Stimulated activated CD4-positive, alpha-beta T cell treated with anti-CD3 and anti-CD28 coated beads, Interleukin-1b, Interleukin-23, amount 100 ng/mL, for 1 hour (primary cell): ENCODE measurements at regions not wholly inside any gene's neighbourhood (a gene's known extent, or its start where the extent isn't known, plus 50 kb on each side); places are given as distances from the start of the nearest gene placed in this dataset.
"Not testable (repeated sequence)": the region's sequence is repeated elsewhere in the genome, so short reads cannot be mapped to it uniquely, and the experiment has no call there.

Experiments
- DNase-seq, 2 donors: peaks; one replicate each; pipeline ENCODE4 v3.0.0-alpha.2; 2020; ENCODE audit warnings: low read depth in 2 of 2

GRCh38 chr10:2891073-2891769 is 176.1 kb upstream of the PFKP start:
- no peak for DNase-seq

- DNase-seq, result no peak
These were observed 177.3 kb upstream of the PFKP start for GRCh38 chr10:2890093-2890492.

DNA sequence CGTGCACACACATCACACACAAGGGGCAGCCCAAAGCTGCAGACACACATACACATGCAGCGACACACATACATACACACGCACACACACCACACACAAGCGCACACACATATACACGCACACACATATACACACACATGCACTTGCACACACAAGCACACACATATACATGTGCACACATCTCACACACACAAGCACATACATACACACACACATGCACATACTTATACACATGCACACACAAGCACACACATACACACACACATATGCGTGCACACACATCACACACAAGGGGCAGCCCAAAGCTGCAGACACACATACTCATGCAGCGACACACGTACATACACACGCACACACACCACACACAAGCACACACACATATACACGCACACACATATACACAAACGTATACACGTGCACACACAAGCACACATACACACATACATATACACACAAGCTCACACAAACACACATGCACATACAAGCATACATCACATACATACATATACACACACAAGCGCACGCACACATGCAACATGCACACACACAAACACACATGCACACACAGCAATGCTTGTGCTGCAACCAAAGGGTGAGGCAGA is 178.8 kb upstream of the PFKP start:
- no peak for DNase-seq

- no peak for DNase-seq
These were observed 179.8 kb upstream of the PFKP start for GRCh38 chr10:2887391-2888070.

- no peak for DNase-seq
These were observed 180.7 kb upstream of the PFKP start for GRCh38 chr10:2886662-2887061.

DNA sequence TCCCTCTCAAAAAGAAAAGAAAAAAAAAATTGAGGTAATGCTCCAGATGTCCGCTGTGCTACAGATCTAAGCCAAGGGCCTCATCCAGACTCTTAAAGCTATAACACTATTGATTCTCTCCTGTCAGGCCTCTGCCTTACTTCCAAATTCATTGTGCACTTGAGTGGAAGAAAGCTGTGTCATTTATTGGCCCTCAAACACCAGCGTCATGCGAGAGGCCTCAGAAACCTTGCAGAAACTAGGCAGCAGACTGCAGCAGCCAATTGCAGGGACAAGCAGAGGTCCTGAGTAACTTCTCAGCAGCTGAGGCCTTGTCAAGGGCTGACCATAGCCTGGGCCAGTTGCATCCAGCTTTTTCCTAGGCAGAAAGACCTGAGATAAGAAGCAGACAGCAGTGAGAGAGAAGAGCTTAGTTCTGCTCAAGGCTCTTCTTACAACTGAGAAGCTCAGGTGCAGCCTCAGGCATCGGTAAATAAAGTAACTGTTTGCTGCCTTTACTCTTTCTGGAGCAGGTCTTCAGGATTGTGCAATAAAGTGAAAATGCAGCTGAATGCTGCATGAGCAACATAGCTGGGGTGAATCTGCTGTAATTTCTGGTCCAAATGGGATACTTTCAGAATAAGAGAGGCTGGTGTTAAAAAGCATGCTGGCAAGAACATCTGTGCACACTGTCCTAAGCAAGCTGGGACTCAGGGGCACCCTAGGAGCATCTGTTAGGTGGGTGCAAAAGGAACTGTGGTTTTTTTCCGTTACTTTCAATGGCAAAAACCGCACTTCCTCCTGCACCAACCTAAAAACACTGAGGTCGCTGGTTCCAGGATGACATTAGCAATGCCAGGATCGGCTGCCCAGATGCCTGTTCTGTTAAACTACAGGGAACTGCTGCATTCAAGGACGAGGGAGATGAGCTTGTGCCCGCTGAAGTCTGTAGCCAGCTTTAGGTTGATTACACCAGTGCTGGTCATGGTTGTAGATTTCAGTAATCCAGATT is 181.8 kb upstream of the PFKP start:
- DNase-seq, result no peak

- not testable (repeated sequence) for DNase-seq
These were observed 183.3 kb upstream of the PFKP start for GRCh38 chr10:2883983-2884540.

- no peak for DNase-seq
These were observed 184.1 kb upstream of the PFKP start for GRCh38 chr10:2883238-2883637.

DNA sequence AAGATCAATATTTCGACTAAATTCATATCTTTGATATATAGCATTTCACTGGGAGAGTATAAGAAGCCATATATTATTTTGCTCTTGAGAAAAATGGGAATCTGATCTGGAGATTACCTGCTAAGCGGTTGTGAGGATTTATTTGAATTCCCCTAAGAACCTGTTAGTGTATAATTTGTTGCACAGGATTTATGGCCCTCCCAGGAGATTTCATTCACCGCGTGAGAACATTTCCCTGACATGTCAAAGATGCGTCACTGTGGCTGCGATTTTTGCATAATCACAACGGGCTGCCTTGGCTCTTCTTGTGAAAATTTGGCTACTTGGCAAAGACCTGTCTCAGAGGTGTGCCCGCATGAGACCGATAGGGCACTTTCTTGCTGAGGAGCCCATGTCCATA is 184.7 kb upstream of the PFKP start:
- DNase-seq, result no peak

DNA sequence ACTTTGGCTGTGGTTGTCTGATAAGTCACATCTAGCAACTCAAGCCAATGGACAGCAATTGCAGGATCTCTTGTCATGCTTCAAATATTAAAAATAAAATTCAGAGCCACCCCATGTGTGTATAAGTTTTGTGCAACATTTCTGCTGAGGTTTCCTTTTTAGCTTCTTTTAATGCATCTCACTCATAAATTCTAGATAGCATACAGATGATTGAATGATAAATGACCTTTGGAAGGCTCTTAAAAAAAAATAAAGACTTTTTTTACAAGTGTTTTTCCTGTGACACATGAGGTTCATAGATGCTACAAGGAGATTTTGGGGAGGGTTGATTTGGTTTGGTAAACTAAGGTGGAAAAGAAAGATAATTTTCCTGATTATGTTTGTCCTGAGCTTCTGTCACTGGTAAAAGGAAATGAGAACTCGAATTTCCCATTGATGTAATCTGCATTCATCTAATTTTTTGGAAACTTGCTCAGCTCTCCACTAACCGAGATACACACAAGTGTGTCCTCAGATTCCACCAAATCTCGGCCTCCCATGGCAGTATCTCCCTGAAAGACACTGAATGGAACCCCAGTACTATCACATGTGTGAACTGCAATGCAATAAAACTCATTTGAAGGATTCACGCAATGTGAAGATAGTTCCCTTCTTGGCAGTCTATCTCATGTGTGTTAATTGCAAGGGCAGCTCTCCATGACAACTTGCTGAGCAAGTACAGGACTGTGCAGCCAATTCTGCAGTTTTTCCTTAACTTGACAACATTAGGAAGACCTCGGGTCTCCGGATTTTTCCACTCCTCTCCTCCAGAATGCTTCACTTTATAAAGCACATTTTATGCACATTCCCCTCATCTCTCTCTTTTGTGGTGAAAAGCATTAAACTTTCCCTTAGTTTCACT is 185.4 kb upstream of the PFKP start:
- DNase-seq, result no peak

GRCh38 chr10:2880050-2880449 is 187.3 kb upstream of the PFKP start:
- not testable (repeated sequence) for DNase-seq

GRCh38 chr10:2878818-2879217 is 188.5 kb upstream of the PFKP start:
- DNase-seq, result no peak

DNA sequence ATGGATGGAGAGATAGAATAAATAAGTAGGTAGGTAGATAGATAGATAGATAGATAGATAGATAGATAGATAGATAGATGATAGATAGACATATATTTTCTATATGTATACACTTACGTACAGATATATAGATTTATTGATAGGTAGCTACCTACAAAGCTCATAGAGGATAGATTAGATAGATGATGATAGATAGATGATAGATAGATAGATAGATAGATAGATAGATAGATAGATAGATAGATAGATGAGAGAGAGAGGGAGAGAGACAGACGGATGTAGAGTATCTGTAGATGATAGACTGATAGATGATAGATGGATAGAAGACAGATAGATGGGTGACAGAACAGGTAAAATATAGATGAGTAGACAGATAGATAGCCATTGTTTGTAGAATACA is 191.3 kb upstream of the PFKP start:
- DNase-seq, result no peak

- DNase-seq, result no peak
These were observed 192.4 kb upstream of the PFKP start for GRCh38 chr10:2874963-2875362.

- no peak for DNase-seq
These were observed 193.6 kb upstream of the PFKP start for GRCh38 chr10:2873769-2874168.

GRCh38 chr10:2871673-2872219 is 195.6 kb upstream of the PFKP start:
- no peak for DNase-seq

DNA sequence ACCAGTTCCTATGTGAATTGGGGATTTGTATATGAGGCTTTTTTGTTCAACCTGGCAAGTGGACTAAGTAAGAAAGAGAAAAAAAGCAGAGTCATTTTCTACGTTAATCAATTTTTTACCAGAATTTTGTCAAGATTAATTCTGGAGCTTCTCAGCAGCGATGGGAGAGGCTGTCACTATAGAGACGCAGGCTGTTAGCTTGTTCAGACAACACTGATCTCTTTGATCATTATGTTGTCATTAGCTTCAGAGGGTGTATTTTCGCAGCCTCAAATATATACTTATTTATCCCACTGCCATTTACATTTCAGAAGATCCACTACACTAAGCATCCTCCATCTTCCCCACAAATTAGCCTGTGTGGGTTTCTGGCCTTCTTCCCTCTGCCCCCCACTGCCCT is 196.7 kb upstream of the PFKP start:
- no peak for DNase-seq

- DNase-seq, result no peak
These were observed 199.5 kb upstream of the PFKP start for GRCh38 chr10:2867788-2868299.

- no peak for DNase-seq
These were observed 200.8 kb upstream of the PFKP start for GRCh38 chr10:2866569-2866968.

DNA sequence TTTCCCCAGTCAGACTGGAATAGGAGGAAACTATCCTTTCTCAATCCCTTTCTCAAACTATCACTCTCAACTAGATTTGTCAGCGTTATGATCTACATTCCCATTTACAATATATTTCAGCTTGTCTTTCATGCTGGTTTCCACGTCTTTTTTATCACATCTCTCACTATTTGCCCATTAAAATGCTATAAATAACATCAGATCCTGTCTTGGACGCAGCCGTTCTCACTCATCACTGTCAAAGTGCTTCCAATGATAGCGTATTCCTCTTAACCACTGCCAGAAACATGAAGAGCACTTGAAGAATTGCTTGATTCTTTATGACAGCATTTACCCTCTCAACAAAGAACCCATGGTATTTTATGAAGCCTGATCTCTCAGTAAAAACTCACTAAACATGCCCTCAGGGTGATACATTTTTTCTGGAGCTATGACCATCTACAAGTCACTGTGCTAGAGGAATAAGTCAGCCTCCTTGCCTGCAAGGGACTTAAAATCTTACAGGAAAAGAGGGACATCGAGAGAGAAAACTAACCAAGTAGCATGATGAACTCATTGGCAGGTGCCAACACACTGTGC is 205.6 kb upstream of the PFKP start:
- DNase-seq, result no peak
